ENCODE measurements at regions not wholly inside any gene's neighbourhood (a gene's known extent, or its start where the extent isn't known, plus 50 kb on each side); places are given as distances from the start of the nearest gene placed in this dataset.
"Not testable (repeated sequence)": the region's sequence is repeated elsewhere in the genome, so short reads cannot be mapped to it uniquely, and the experiment has no call there.

GRCh38 chr4:28287831-28288233, 1427.2 kb downstream of the STIM2 start:
- H3K9ac ChIP-seq, result no peak overlapping the region
- no peak overlapping the region for H3K4me3 ChIP-seq
- TF ChIP-seq Cebpa-rat (IDR thresholded peaks at IDR 0.05), result no peak
- no peaks in the 10 kb centered on the region for H3K4me1 ChIP-seq
- H3K4me2 ChIP-seq, result no peak overlapping the region
- no peaks in the 10 kb centered on the region for H3K27me3 ChIP-seq
- H4K20me1 ChIP-seq, result no peaks in the 10 kb centered on the region
- peaks cover 0 to 4% (median 0%) of the 10 kb centered on the region in 11 experiments; a peak in 1 of 22 replicates for H3K9me3 ChIP-seq (replicated peaks in 1 of 11)
- no peaks in the 10 kb centered on the region for H3K36me3 ChIP-seq
- H3K27ac ChIP-seq, result no peak overlapping the region

- Histone ChIP-seq H3K9ac (no peak overlapping the region), H3K27me3 (no peaks in the 10 kb centered on the region), H4K20me1 (no peaks in the 10 kb centered on the region), H3K4me1 (no peaks in the 10 kb centered on the region; a peak in 1 of 20 replicates), H3K4me2 (no peak overlapping the region), H3K4me3 (no peak overlapping the region), H3K27ac (no peak overlapping the region), H3K36me3 (no peaks in the 10 kb centered on the region), H3K9me3 (replicated peaks in 1 of 11) (no peaks in the 10 kb centered on the region)
- TF ChIP-seq Cebpa-rat (IDR thresholded peaks at IDR 0.05), result no peak
Measured at GRCh38 chr4:28296239-28296638, 1435.6 kb downstream of the STIM2 start.

- no peaks in the 10 kb centered on the region for H4K20me1 ChIP-seq
- no peak overlapping the region for H3K9ac ChIP-seq
- no peaks in the 10 kb centered on the region for H3K36me3 ChIP-seq
- H3K27ac ChIP-seq, result no peak overlapping the region
- no peak for TF ChIP-seq Cebpa-rat (IDR thresholded peaks at IDR 0.05)
- H3K4me1 ChIP-seq, result no peaks in the 10 kb centered on the region
- H3K4me3 ChIP-seq, result no peak overlapping the region
- H3K4me2 ChIP-seq, result no peak overlapping the region
- no peaks in the 10 kb centered on the region for H3K27me3 ChIP-seq
- H3K9me3 ChIP-seq (replicated peaks in 1 of 11), result peaks cover 0 to 14% (median 8%) of the 10 kb centered on the region in 11 experiments; a peak in 10 of 22 replicates
Measured at GRCh38 chr4:28310926-28311325, 1450.3 kb downstream of the STIM2 start.

GRCh38 chr4:28312497-28312896, 1451.9 kb downstream of the STIM2 start:
- not testable (repeated sequence) for H3K36me3 ChIP-seq

GRCh38 chr4:28313729-28314713, 1453.4 kb downstream of the STIM2 start:
- H3K9ac ChIP-seq, result no peak overlapping the region
- H3K27ac ChIP-seq, result no peak overlapping the region
- H3K4me1 ChIP-seq, result no peaks in the 10 kb centered on the region
- H3K4me2 ChIP-seq, result no peak overlapping the region
- no peaks in the 10 kb centered on the region for H3K27me3 ChIP-seq
- H3K36me3 ChIP-seq, result no peaks in the 10 kb centered on the region
- H3K4me3 ChIP-seq, result no peak overlapping the region
- TF ChIP-seq Cebpa-rat (IDR thresholded peaks at IDR 0.05), result no peak
- peaks cover 0 to 14% (median 8%) of the 10 kb centered on the region in 11 experiments; a peak in 10 of 22 replicates for H3K9me3 ChIP-seq (replicated peaks in 1 of 11)
- H4K20me1 ChIP-seq, result no peaks in the 10 kb centered on the region

More at GRCh38 chr4:28312497-28312896, 1451.9 kb downstream of the STIM2 start:
- not testable (repeated sequence) for H4K20me1 ChIP-seq, H3K27me3 ChIP-seq, H3K4me1 ChIP-seq, H3K4me3 ChIP-seq, H3K9ac ChIP-seq, H3K27ac ChIP-seq, H3K4me2 ChIP-seq
- peaks cover 0 to 14% (median 8%) of the 10 kb centered on the region in 11 experiments; a peak in 10 of 22 replicates for H3K9me3 ChIP-seq (replicated peaks in 1 of 11)

- no peaks in the 10 kb centered on the region for H4K20me1 ChIP-seq
- H3K36me3 ChIP-seq, result no peaks in the 10 kb centered on the region
- H3K4me1 ChIP-seq, result no peaks in the 10 kb centered on the region
- no peak overlapping the region for H3K4me2 ChIP-seq
- H3K9me3 ChIP-seq (replicated peaks in 1 of 11), result no peaks in the 10 kb centered on the region
- H3K27me3 ChIP-seq, result no peaks in the 10 kb centered on the region
- H3K4me3 ChIP-seq, result no peak overlapping the region
- H3K9ac ChIP-seq, result no peak overlapping the region
- no peak overlapping the region for H3K27ac ChIP-seq
- TF ChIP-seq Cebpa-rat (IDR thresholded peaks at IDR 0.05), result no peak
Measured at GRCh38 chr4:28317221-28317620, 1456.6 kb downstream of the STIM2 start.

GRCh38 chr4:28334249-28334648, 1473.6 kb downstream of the STIM2 start:
- Histone ChIP-seq H3K27me3 (no peaks in the 10 kb centered on the region), H3K27ac (no peak overlapping the region), H3K9me3 (replicated peaks in 1 of 11) (no peaks in the 10 kb centered on the region), H3K36me3 (no peaks in the 10 kb centered on the region), H4K20me1 (no peaks in the 10 kb centered on the region), H3K4me2 (no peak overlapping the region), H3K4me1 (no peaks in the 10 kb centered on the region), H3K9ac (no peak overlapping the region), H3K4me3 (no peak overlapping the region)
- TF ChIP-seq Cebpa-rat (IDR thresholded peaks at IDR 0.05), result no peak

- H3K4me3 ChIP-seq, result no peak overlapping the region
- H3K27ac ChIP-seq, result no peak overlapping the region
- H3K27me3 ChIP-seq, result no peaks in the 10 kb centered on the region
- no peak for TF ChIP-seq Cebpa-rat (IDR thresholded peaks at IDR 0.05)
- peaks cover 8 to 24% (median 13%) of the 10 kb centered on the region in 11 experiments; a peak in 21 of 22 replicates for H3K9me3 ChIP-seq (replicated peaks in 1 of 11)
- no peaks in the 10 kb centered on the region for H4K20me1 ChIP-seq
- no peaks in the 10 kb centered on the region for H3K4me1 ChIP-seq
- no peak overlapping the region for H3K9ac ChIP-seq
- H3K36me3 ChIP-seq, result no peaks in the 10 kb centered on the region
- no peak overlapping the region for H3K4me2 ChIP-seq
Measured at GRCh38 chr4:28341784-28342183, 1481.1 kb downstream of the STIM2 start.

- Histone ChIP-seq H4K20me1 (no peaks in the 10 kb centered on the region), H3K9ac (no peak overlapping the region), H3K4me2 (no peak overlapping the region)
Measured at GRCh38 chr4:28350485-28350884, 1489.8 kb downstream of the STIM2 start.

GRCh38 chr4:28351102-28351501, 1490.5 kb downstream of the STIM2 start:
- Histone ChIP-seq H3K9me3 (replicated peaks in 1 of 11) (no peaks in the 10 kb centered on the region), H3K27ac (no peak overlapping the region), H3K9ac (no peak overlapping the region), H3K27me3 (no peaks in the 10 kb centered on the region), H3K4me3 (no peak overlapping the region), H3K4me1 (peaks cover 0 to 7% (median 0%) of the 10 kb centered on the region in 10 experiments; a peak in 2 of 20 replicates), H3K36me3 (no peaks in the 10 kb centered on the region), H4K20me1 (no peaks in the 10 kb centered on the region), H3K4me2 (no peak overlapping the region; a peak in 1 of 22 replicates)
- TF ChIP-seq Cebpa-rat (IDR thresholded peaks at IDR 0.05), result no peak

More at GRCh38 chr4:28350485-28350884, 1489.8 kb downstream of the STIM2 start:
- no peak for TF ChIP-seq Cebpa-rat (IDR thresholded peaks at IDR 0.05)
- Histone ChIP-seq H3K27me3 (no peaks in the 10 kb centered on the region), H3K27ac (no peak overlapping the region), H3K4me1 (peaks cover 0 to 7% (median 0%) of the 10 kb centered on the region in 10 experiments; a peak in 2 of 20 replicates), H3K4me3 (no peak overlapping the region), H3K9me3 (replicated peaks in 1 of 11) (no peaks in the 10 kb centered on the region), H3K36me3 (no peaks in the 10 kb centered on the region)

Data from BLaER1 treated with 17β-estradiol and CSF1 and Interleukin-3, amounts not matched to agents 10 nM and 100 nM (cell line).